ENCODE measurements at regions not wholly inside any gene's neighbourhood (a gene's known extent, or its start where the extent isn't known, plus 50 kb on each side); places are given as distances from the start of the nearest gene placed in this dataset.
A peak's percentile ranks its signal among the peaks of the same experiment; 100 is the strongest.
"Not testable (repeated sequence)": the region's sequence is repeated elsewhere in the genome, so short reads cannot be mapped to it uniquely, and the experiment has no call there.

DNA sequence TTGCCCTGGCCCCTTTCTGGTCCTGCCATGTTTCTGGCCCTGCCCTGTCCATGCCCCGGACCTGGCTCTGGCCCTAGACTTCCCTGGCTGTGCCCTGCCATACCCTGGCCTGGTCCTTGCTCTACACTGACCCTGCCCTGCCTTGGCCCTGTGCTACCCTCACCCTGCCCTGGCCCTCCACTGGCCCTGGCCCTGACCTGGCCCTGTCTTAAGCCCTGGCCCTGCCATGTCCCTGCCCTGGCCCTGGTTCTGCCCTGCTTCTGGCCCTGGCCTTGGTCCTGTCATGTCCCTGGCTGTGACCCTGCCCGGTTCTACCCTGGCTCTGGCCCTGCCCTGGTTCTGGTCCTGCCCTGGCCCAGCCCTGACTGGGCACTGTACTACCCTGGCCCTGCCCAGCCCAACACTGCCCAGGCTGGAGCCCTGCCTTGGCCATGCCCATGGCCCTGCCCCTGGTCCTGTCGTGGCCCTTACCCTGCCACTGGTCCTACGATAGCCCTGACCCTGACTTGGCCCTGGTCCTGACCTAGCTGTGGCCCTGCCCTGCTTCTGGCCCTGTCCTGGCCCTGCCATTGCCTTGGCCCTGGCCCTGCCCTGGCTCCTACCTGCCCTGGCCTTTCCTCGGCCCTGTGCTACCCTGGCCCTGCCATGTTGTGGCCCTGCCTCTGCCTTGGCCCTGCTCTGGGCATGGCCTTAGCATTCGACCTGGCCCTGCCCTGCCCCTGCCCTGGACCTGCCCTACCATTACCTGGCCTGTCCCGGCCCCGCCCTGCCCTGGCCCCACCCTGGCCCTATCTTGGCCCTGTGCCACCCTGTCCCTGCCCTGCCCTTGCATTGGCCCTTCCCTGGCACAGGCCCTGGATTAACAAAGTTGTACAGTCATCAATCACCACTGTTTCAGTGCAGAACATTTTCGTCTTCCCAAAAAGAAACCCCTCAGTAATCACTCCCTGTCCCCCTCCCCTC, 223.5 kb downstream of the LIPI start:
- ATAC-seq, H3K4me1 Mint-ChIP-seq: not testable (repeated sequence)

DNA sequence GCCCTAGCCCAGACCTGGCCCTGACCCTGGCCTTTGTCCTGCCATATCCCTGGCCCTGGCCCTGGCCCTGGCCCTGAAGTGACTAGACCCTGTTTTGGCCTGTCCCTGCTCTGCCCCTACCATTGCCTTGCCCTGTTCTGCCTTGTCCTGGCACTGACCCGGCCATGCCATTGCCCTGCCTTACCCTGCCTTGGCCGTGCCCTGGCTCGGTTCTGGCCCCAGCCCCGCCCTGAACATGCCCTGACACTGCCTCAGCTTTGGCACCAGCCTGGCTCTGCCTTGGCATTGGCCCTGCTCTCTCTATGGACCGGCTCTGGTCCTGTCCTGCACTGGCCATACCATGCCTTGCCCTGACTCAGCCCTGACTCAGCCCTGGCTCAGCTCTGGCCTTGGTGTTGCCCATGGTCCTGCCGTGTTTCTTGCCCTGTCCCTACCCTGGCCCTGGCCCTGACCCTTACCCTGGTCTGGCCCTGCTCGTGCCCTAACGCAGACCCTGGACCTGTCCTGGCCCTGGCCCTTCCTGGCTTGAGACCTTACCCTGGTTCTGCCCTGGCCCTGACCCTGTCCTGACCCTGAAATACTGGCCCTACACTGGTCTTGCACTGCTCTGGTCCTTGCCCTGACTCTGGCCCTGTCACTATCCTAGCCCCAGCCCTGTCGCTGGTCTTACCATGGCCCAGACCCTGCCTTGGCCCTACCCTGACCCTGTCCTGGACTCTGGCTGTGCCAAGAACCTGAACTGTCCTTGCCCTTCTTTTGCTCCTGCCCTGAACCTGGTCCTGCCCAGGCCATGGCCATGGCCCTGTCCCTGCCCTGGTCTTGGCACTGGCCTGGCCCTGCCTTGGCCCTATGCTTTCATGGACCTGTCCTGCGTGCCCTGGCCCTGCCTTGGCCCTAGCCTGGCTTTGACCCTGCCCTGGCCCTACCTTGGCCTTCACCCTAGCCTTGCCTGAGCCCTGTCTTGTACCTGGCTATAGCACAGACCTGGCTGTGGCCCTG, 224.6 kb downstream of the LIPI start:
- ATAC-seq; H3K9me3 Mint-ChIP-seq (ENCODE audit: low read depth): not testable (repeated sequence)

More for the DNA sequence above, 223.5 kb downstream of the LIPI start:
- H3K36me3 Mint-ChIP-seq (ENCODE audit: low read depth); CTCF ChIA-PET; DNase-seq; intact Hi-C loops (cut with DNase I, micrococcal nuclease); H3K27me3 Mint-ChIP-seq; H3K4me3 Mint-ChIP-seq; H3K27ac Mint-ChIP-seq; H3K9me3 Mint-ChIP-seq (ENCODE audit: low read depth); POLR2A ChIA-PET: not testable (repeated sequence)

DNA sequence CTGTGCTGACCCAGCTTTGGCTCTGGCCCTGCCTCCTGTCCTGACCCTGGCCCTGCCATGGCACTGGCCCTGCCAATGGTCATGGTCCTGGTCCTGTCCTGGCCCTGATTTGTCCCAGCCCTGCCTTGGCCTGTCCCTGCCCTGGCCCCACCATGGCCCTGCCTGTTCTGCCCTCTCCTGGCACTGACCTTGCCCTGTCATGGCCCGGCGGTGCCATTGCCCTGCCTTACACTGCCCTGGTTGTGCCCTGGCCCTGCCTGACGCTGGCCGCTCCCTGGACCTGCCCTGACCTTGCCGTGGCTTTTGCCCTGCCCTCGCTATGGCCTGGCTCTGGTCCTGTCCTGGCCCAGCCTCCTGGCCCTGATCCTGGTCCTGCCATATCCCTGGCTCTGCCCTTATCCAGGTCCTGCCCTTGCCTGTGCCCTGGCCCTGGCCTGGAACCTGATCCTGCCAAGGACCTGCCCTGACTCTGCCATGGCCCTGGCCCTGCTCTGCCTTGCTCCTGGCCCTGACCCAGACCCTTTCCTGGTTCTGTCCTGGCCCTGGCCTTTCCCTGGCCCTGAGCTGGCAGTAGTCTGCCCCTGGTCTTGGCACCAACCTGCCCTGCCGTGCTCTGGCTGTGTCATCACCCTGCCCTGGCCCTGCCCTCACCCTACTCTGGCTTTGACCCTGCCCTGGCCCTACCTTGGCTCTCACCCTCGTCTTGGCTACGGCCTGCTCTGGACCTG, 225.5 kb downstream of the LIPI start:
- CTCF ChIA-PET; DNase-seq; intact Hi-C loops (cut with DNase I, micrococcal nuclease); H3K36me3 Mint-ChIP-seq (ENCODE audit: low read depth); H3K27ac Mint-ChIP-seq; H3K4me1 Mint-ChIP-seq; POLR2A ChIA-PET; H3K9me3 Mint-ChIP-seq (ENCODE audit: low read depth); H3K27me3 Mint-ChIP-seq; H3K4me3 Mint-ChIP-seq; ATAC-seq: not testable (repeated sequence)

More for the DNA sequence above, 224.6 kb downstream of the LIPI start:
- POLR2A ChIA-PET; H3K4me3 Mint-ChIP-seq; DNase-seq; H3K4me1 Mint-ChIP-seq; H3K36me3 Mint-ChIP-seq (ENCODE audit: low read depth); H3K27me3 Mint-ChIP-seq; intact Hi-C loops (cut with DNase I, micrococcal nuclease); CTCF ChIA-PET; H3K27ac Mint-ChIP-seq: not testable (repeated sequence)

DNA sequence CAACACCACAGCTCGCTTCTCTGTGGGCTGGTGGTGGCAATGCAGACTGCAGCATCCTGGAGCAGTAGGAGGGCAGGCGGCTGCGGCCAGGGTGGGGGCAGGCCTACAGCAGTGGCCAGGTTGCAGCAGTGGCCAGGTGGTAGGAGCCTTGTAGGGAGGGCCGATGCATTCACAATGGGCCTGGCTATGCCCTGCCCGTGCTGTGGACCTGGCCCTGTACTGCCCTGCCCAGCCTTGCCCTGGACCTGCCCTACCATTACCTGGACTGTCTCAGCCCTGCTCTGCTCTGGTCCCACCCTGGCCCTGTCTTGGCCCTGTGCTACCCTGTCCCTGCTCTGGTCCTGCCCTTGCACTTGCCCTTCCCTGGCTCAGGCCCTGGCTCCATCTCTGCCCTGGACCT, 226.0 kb downstream of the LIPI start:
- H3K4me1 Mint-ChIP-seq; H3K27me3 Mint-ChIP-seq; H3K27ac Mint-ChIP-seq; CTCF ChIA-PET; H3K4me3 Mint-ChIP-seq; POLR2A ChIA-PET; H3K36me3 Mint-ChIP-seq (ENCODE audit: low read depth); ATAC-seq; DNase-seq; H3K9me3 Mint-ChIP-seq (ENCODE audit: low read depth): not testable (repeated sequence)
- intact Hi-C loops (cut with DNase I, micrococcal nuclease) = loop anchor here in 1 of 2 experiments (5.0 kb wide), 2 partner anchors 43 to 233 kb away; partner anchors contain the start of gene RBM11

DNA sequence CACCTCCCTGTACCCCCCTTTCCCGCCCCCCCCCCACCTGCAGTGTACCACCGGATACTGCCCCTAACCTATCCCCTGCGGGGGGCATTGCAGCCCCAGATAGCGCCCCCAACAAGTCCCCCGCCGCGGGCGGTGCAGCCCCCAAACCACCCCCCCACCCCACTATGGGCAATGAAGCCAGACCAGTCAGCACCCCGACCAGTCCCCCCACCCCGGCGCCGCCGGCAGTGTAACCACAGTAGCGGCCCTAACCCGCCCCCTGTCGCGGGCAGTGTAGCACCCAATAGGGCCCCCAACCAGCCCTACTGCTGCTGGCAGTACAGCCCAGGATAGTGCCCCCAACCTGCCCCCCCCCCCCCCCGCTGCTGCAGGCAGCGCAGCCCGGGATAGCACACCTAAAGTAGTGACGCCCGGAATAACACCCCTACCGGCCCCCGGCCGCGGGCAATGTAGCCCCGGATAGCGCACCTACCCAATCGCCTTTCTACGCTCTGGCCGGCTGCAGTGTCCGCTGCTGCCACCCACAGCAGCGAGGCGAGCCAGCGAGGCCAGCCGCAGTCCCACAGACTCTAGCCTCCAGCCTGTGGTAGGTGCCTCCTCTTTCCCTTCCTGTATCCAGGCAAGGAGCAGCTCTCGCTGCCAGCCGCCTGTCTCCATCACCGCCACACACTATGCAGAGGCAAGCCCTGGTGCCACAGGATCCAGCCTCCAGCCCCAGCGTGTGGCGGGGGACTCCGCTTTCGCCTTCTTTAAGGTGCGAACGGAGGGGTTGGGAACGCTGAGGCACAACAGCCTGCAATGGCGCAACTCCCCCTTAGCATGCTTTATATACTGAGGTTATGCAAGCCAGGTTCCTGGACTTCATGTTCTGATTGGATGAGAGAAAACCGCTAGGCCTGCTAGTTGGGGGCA, 229.3 kb downstream of the LIPI start:
- H3K27ac Mint-ChIP-seq; ATAC-seq; H3K4me3 Mint-ChIP-seq; POLR2A ChIA-PET; H3K9me3 Mint-ChIP-seq (ENCODE audit: low read depth); H3K4me1 Mint-ChIP-seq; DNase-seq; H3K36me3 Mint-ChIP-seq (ENCODE audit: low read depth); H3K27me3 Mint-ChIP-seq; CTCF ChIA-PET: not testable (repeated sequence)
- intact Hi-C loops (cut with DNase I, micrococcal nuclease) = loop anchor here in 1 of 2 experiments (5.0 kb wide), 2 partner anchors 46 to 236 kb away; partner anchors contain the start of gene RBM11

DNA sequence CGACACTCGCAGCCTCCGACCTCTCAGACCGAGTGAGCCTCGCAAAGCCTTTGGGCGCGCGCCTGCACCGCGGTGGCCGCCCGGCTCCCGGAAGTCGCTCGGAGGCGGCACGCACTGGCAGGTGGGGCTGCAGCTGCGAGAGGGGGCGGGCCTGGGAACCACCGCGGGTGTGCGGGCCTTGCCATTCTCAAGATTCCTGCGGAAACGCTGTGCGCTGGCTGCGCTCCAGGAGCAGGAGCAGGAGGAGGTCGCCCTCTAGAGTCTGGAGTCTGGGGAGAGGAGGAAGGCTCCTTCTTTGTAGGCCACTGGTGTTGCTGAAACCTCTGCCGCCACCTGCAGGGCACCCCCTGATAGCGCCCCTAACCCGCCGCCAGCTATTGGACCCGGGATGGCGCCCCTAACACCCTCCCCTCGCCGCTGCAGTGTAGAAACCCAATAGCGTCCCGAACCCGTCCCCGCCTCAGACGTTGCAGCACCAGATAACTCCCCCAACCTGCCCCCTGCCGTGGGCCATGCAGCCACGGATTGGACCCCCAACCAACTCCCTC, 230.6 kb downstream of the LIPI start:
- CTCF ChIA-PET = not testable (repeated sequence)

DNA sequence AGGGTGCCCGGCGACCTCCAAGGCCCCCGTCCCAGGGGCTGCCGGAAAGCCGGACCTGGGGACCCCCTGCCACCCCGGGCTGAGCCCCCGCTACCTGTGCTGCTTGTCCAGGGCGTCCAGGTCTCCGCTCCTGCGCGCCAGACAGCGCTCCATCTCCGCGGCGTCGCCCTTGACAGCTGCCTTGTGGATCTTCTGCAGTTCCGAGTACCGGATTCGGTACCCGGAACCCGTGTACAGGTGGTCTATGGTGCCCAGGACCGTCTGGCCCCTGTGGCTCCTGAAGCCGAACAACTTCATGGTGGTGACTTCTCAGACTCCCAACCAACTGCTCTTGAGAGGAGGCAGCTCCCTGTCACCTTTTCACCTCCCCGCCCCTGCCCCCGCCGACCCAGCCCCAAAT, 231.1 kb downstream of the LIPI start:
- peak overlapping the region; percentile 79 for H3K4me3 Mint-ChIP-seq
- ATAC-seq = peak; percentile 23
- H3K27me3 Mint-ChIP-seq; H3K4me1 Mint-ChIP-seq; H3K9me3 Mint-ChIP-seq (ENCODE audit: low read depth); DNase-seq; H3K36me3 Mint-ChIP-seq (ENCODE audit: low read depth); POLR2A ChIA-PET: not testable (repeated sequence)
- CTCF ChIA-PET = interaction anchor here (1.3 kb wide), 1 partner anchor 11 kb away, joined by 3 read pairs; no protein-coding TSS in a partner anchor
- peak overlapping the region; percentile 63 for H3K27ac Mint-ChIP-seq
- intact Hi-C loops (cut with DNase I, micrococcal nuclease) = loop anchor here in 1 of 2 experiments (5.0 kb wide), 2 partner anchors 48 to 238 kb away; partner anchors contain the start of gene RBM11

More for the DNA sequence above, 230.6 kb downstream of the LIPI start:
- POLR2A ChIA-PET = interaction anchor here (0.6 kb wide), 1 partner anchor 1402 kb away, joined by 6 read pairs; no protein-coding TSS in a partner anchor
- not testable (repeated sequence) for H3K27me3 Mint-ChIP-seq; H3K9me3 Mint-ChIP-seq (ENCODE audit: low read depth); H3K4me1 Mint-ChIP-seq; H3K36me3 Mint-ChIP-seq (ENCODE audit: low read depth)
- intact Hi-C loops (cut with DNase I, micrococcal nuclease) = loop anchor here in 1 of 2 experiments (5.0 kb wide), 2 partner anchors 47 to 237 kb away; partner anchors contain the start of gene RBM11
- DNase-seq (peak; percentile 77), ATAC-seq (peak; percentile 91)
- H3K4me3 Mint-ChIP-seq = peak overlapping the region; percentile 79
- peak overlapping the region; percentile 65 for H3K27ac Mint-ChIP-seq

DNA sequence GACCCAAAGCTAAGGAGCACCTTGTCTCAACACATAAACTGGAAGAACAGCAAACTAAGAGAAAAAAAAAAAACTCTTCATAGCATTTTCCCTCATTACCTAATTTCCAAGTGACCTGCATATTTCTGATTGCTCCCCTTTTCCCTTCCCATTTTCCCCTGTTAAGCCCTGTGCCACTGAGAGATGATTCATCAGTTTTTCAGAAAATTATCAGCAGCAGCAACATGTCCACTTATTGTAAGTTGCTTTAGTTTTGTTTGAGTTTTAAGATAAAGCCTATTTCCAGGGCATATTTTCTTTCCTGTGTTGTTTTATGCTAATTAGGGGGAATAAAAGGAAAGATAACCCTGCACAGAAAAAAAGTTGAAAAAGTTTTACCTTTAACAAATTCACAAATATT, 236.2 kb downstream of the LIPI start:
- H3K9me3 Mint-ChIP-seq (ENCODE audit: low read depth); POLR2A ChIA-PET; H3K27ac Mint-ChIP-seq; H3K36me3 Mint-ChIP-seq (ENCODE audit: low read depth); H3K27me3 Mint-ChIP-seq; CTCF ChIA-PET; intact Hi-C loops (cut with DNase I, micrococcal nuclease); H3K4me3 Mint-ChIP-seq; H3K4me1 Mint-ChIP-seq; DNase-seq; ATAC-seq: not testable (repeated sequence)

DNA sequence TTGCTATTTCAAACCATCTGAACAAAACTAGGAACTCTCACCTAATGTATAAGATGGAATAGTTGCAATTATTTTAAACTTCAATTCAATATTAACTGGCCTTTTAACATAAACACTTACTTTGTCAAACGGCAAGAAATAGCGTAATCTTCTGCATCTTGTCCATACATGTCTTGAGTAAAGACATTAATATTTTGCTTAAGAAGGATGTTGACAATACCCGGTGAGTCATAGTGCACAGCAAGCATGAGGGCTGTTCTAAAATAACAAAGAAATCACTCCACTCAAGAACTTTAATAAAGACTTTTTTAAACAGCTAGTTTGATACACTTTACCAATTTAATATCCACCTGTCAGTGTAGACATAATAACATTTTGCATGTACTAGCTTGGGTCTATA, 240.9 kb downstream of the LIPI start:
- H3K27ac Mint-ChIP-seq; intact Hi-C loops (cut with DNase I, micrococcal nuclease); ATAC-seq; POLR2A ChIA-PET; H3K4me1 Mint-ChIP-seq; H3K9me3 Mint-ChIP-seq (ENCODE audit: low read depth); H3K4me3 Mint-ChIP-seq; H3K36me3 Mint-ChIP-seq (ENCODE audit: low read depth); H3K27me3 Mint-ChIP-seq; DNase-seq: not testable (repeated sequence)
- CTCF ChIA-PET = interaction anchor here (0.6 to 1.2 kb wide), 2 partner anchors 9 to 75 kb away, joined by 3 to 4 read pairs; no protein-coding TSS in a partner anchor

DNA sequence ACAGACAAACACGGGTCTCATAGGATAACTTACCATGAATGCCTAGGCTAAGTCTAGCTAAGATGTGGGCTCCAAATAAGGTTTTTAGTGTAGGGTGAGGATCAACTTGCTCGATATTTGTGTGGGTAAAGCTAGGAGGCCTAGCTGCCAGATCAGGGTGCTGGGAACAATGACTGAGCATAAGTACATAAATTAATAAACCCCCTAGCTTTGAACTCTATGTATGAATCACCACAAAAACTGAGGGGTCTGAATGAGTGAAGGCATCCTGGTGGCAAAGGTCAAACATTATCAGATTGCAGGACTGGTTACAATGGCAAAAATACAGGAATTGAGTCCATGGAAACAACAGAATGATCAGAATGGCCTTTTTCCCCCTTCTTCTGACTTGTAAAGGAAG, 241.8 kb downstream of the LIPI start:
- DNase-seq; H3K9me3 Mint-ChIP-seq (ENCODE audit: low read depth); H3K4me1 Mint-ChIP-seq; H3K27me3 Mint-ChIP-seq; H3K36me3 Mint-ChIP-seq (ENCODE audit: low read depth); POLR2A ChIA-PET; ATAC-seq; intact Hi-C loops (cut with DNase I, micrococcal nuclease); H3K27ac Mint-ChIP-seq; H3K4me3 Mint-ChIP-seq: not testable (repeated sequence)
- CTCF ChIA-PET = interaction anchor here (0.6 to 1.2 kb wide), 2 partner anchors 10 to 75 kb away, joined by 3 to 4 read pairs; no protein-coding TSS in a partner anchor

Data from activated CD4-positive, alpha-beta T cell treated with anti-CD3 and anti-CD28 coated beads for 36 hours (primary cell).